SK-N-SH treated with all-trans-retinoic acid at 6 μM for 48 hours (cell line): ENCODE measurements at regions not wholly inside any gene's neighbourhood (a gene's known extent, or its start where the extent isn't known, plus 50 kb on each side); places are given as distances from the start of the nearest gene placed in this dataset.

Experiments
- ARNTL ChIP-seq: fragments of 450-650 bp; formaldehyde crosslinking; IDR thresholded peaks from 2 replicates; pipeline ENCODE4 v1.5.0; 2020; ENCODE audit warnings: low read depth, mild to moderate bottlenecking, moderate library complexity, borderline replicate concordance
- BACH2 ChIP-seq: fragments of 250-450 bp; sonication (Bioruptor Pico); IDR thresholded peaks from 2 replicates; pipeline ENCODE4 v1.9.0; 2021; ENCODE audit warnings: mild to moderate bottlenecking, borderline replicate concordance
- CREB5 ChIP-seq: fragments of 250-450 bp; sonication (Bioruptor Pico); IDR thresholded peaks from 2 replicates; pipeline ENCODE4 v1.5.1; 2020; ENCODE audit warnings: low read depth, mild to moderate bottlenecking, moderate library complexity
- CSDC2 ChIP-seq: fragments of 250-450 bp; sonication (Bioruptor Pico); IDR thresholded peaks from 2 replicates; pipeline ENCODE4 v1.5.0; 2020; ENCODE audit warnings: mild to moderate bottlenecking, moderate library complexity
- GLIS3 ChIP-seq: fragments of 250-450 bp; sonication (Bioruptor Pico); IDR thresholded peaks from 2 replicates; pipeline ENCODE4 v1.5.0; 2020; ENCODE audit warnings: mild to moderate bottlenecking, moderate library complexity
- ISL1 ChIP-seq: fragments of 250-450 bp; sonication (Bioruptor Pico); IDR thresholded peaks from 2 replicates; pipeline ENCODE4 v2.1.2; 2022; ENCODE audit warnings: mild to moderate bottlenecking, moderate library complexity
- POU6F1 ChIP-seq: fragments of 250-450 bp; sonication (Bioruptor Pico); IDR thresholded peaks from 2 replicates; pipeline ENCODE4 v1.8.0; 2021; ENCODE audit warnings: low read depth, mild to moderate bottlenecking, moderate library complexity, borderline replicate concordance
- RARB ChIP-seq: fragments of 250-450 bp; sonication (Bioruptor Pico); IDR thresholded peaks from 2 replicates; pipeline ENCODE4 v1.8.0; 2021; ENCODE audit warnings: mild to moderate bottlenecking, moderate library complexity
- TCF4 ChIP-seq: fragments of 250-450 bp; sonication (Bioruptor Pico); IDR thresholded peaks from 2 replicates; pipeline ENCODE4 v1.8.0; 2021; ENCODE audit warnings: mild to moderate bottlenecking, moderate library complexity, borderline replicate concordance
- TOX ChIP-seq: fragments of 250-450 bp; sonication (Bioruptor Pico); IDR thresholded peaks from 2 replicates; pipeline ENCODE4 v1.8.0; 2021; ENCODE audit warnings: mild to moderate bottlenecking, moderate library complexity, borderline replicate concordance
- ZFP30 ChIP-seq: fragments of 450-650 bp; formaldehyde crosslinking; IDR thresholded peaks from 2 replicates; pipeline ENCODE4 v1.5.0; 2022; ENCODE audit warnings: mild to moderate bottlenecking, moderate library complexity
- ZNF565 ChIP-seq: fragments of 450-650 bp; formaldehyde crosslinking; conservative IDR thresholded peaks from 2 replicates; pipeline ENCODE4 v1.5.0; 2020; ENCODE audit warnings: low read depth, mild to moderate bottlenecking, moderate library complexity
- ZNF8 ChIP-seq: fragments of 450-650 bp; formaldehyde crosslinking; IDR thresholded peaks from 2 replicates; pipeline ENCODE4 v1.5.0; 2020; ENCODE audit warnings: mild to moderate bottlenecking, moderate library complexity

GRCh38 chr6:118714756-118715155, 63.4 kb upstream of the CEP85L start:
- TF ChIP-seq ZNF8 (CRISPR knock-in tag) (no peak), GLIS3 (CRISPR knock-in tag) (no peak), CREB5 (no peak), ZNF565 (CRISPR knock-in tag) (no peak), TOX (no peak), RARB (no peak), ZFP30 (CRISPR knock-in tag) (no peak), ISL1 (CRISPR knock-in tag) (no peak), ARNTL (CRISPR knock-in tag) (no peak), CSDC2 (no peak), POU6F1 (no peak), TCF4 (no peak), BACH2 (CRISPR knock-in tag) (no peak)
